Pons (tissue), 1 donor: ENCODE measurements at regions not wholly inside any gene's neighbourhood (a gene's known extent, or its start where the extent isn't known, plus 50 kb on each side); places are given as distances from the start of the nearest gene placed in this dataset.

Experiments
- DNase-seq: peaks from one replicate; pipeline ENCODE4 v3.0.0-alpha.2; 2016; ENCODE audit warnings: low spot score

- no peak for DNase-seq
These were observed 111.5 kb upstream of the SLCO3A1 start for GRCh38 chr15:91741986-91742385.

- no peak for DNase-seq
These were observed 101.9 kb upstream of the SLCO3A1 start for GRCh38 chr15:91751611-91752010.

- DNase-seq, result peak; percentile 77
These were observed 101.3 kb upstream of the SLCO3A1 start for GRCh38 chr15:91752081-91752785.

- no peak for DNase-seq
These were observed 93.9 kb upstream of the SLCO3A1 start for GRCh38 chr15:91759560-91759959.

GRCh38 chr15:91765660-91766059 lies 87.8 kb upstream of the SLCO3A1 start:
- DNase-seq, result no peak

GRCh38 chr15:91769476-91769875 lies 84.0 kb upstream of the SLCO3A1 start:
- no peak for DNase-seq

GRCh38 chr15:91769894-91770293 lies 83.6 kb upstream of the SLCO3A1 start:
- no peak for DNase-seq

GRCh38 chr15:91776104-91776503 lies 77.4 kb upstream of the SLCO3A1 start:
- no peak for DNase-seq

GRCh38 chr15:91779960-91780359 lies 73.5 kb upstream of the SLCO3A1 start:
- DNase-seq, result no peak

- DNase-seq, result no peak
These were observed 73.1 kb upstream of the SLCO3A1 start for GRCh38 chr15:91780387-91780786.

GRCh38 chr15:91782221-91782620 lies 71.3 kb upstream of the SLCO3A1 start:
- no peak for DNase-seq

- no peak for DNase-seq
These were observed 70.5 kb upstream of the SLCO3A1 start for GRCh38 chr15:91783008-91783407.

GRCh38 chr15:91783451-91783850 lies 70.1 kb upstream of the SLCO3A1 start:
- no peak for DNase-seq

- no peak for DNase-seq
These were observed 68.4 kb upstream of the SLCO3A1 start for GRCh38 chr15:91784973-91785709.

- DNase-seq, result no peak
These were observed 66.3 kb upstream of the SLCO3A1 start for GRCh38 chr15:91787198-91787597.

GRCh38 chr15:91789136-91789535 lies 64.4 kb upstream of the SLCO3A1 start:
- DNase-seq, result no peak

GRCh38 chr15:91790836-91791235 lies 62.7 kb upstream of the SLCO3A1 start:
- DNase-seq, result no peak

- DNase-seq, result no peak
These were observed 59.7 kb upstream of the SLCO3A1 start for GRCh38 chr15:91793771-91794170.

GRCh38 chr15:91795235-91795634 lies 58.3 kb upstream of the SLCO3A1 start:
- DNase-seq, result peak; percentile 10

- no peak for DNase-seq
These were observed 51.5 kb upstream of the SLCO3A1 start for GRCh38 chr15:91801836-91802534.

- no peak for DNase-seq
These were observed 50.2 kb upstream of the SLCO3A1 start for GRCh38 chr15:91803260-91803659.
